ENCODE measurements at regions not wholly inside any gene's neighbourhood (a gene's known extent, or its start where the extent isn't known, plus 50 kb on each side); places are given as distances from the start of the nearest gene placed in this dataset.

GRCh38 chr2:129762386-129763189, 216.9 kb upstream of the RAB6C start:
- H3K4me1 ChIP-seq = no peaks in the 10 kb centered on the region
- TF ChIP-seq CTCF (IDR thresholded peaks at IDR 0.05) = no peak
- no peak for TF ChIP-seq POLR2A (IDR thresholded peaks at IDR 0.05)
- no peaks in the 10 kb centered on the region for H3K27me3 ChIP-seq
- 86 to 87% methylated on average over 8 of the region's 8 CpGs for WGBS, 2 donors
- DNase-seq = no peak
- no peaks in the 10 kb centered on the region for H3K9me3 ChIP-seq
- H3K36me3 ChIP-seq (ENCODE audit: low read depth, missing control alignments) = no peaks in the 10 kb centered on the region
- intact Hi-C loops (cut with DNase I; ENCODE audit: low total_unique reads) = no loop called here
- no peak overlapping the region for H3K4me3 ChIP-seq
- no peak overlapping the region for H3K27ac ChIP-seq

GRCh38 chr2:129763190-129763846, 216.1 kb upstream of the RAB6C start:
- 85 to 92% methylated on average over 3 to 10 of the region's 10 CpGs for WGBS, 2 donors

GRCh38 chr2:129763966-129764365, 215.5 kb upstream of the RAB6C start:
- 82 to 83% methylated on average over 5 of the region's 5 CpGs for WGBS, 2 donors

More at GRCh38 chr2:129763190-129763846, 216.1 kb upstream of the RAB6C start:
- intact Hi-C loops (cut with DNase I; ENCODE audit: low total_unique reads) = no loop called here
- Histone ChIP-seq H3K4me1 (no peaks in the 10 kb centered on the region), H3K36me3 (ENCODE audit: low read depth, missing control alignments) (no peaks in the 10 kb centered on the region), H3K27me3 (no peaks in the 10 kb centered on the region), H3K9me3 (no peaks in the 10 kb centered on the region), H3K4me3 (no peak overlapping the region), H3K27ac (no peak overlapping the region)
- TF ChIP-seq CTCF (IDR thresholded peaks at IDR 0.05) (no peak), POLR2A (IDR thresholded peaks at IDR 0.05) (no peak)
- DNase-seq = no peak

GRCh38 chr2:129764376-129765325, 214.8 kb upstream of the RAB6C start:
- Histone ChIP-seq H3K4me1 (no peaks in the 10 kb centered on the region), H3K27ac (no peak overlapping the region), H3K36me3 (ENCODE audit: low read depth, missing control alignments) (no peaks in the 10 kb centered on the region), H3K27me3 (no peaks in the 10 kb centered on the region), H3K9me3 (no peaks in the 10 kb centered on the region), H3K4me3 (no peak overlapping the region)
- intact Hi-C loops (cut with DNase I; ENCODE audit: low total_unique reads) = no loop called here
- no peak for TF ChIP-seq POLR2A (IDR thresholded peaks at IDR 0.05)
- TF ChIP-seq CTCF (IDR thresholded peaks at IDR 0.05) = no peak
- no peak for DNase-seq
- 79 to 94% methylated on average over 12 to 16 of the region's 16 CpGs for WGBS, 2 donors

More at GRCh38 chr2:129763966-129764365, 215.5 kb upstream of the RAB6C start:
- H3K27me3 ChIP-seq = no peaks in the 10 kb centered on the region
- no peaks in the 10 kb centered on the region for H3K4me1 ChIP-seq
- H3K4me3 ChIP-seq = no peak overlapping the region
- TF ChIP-seq POLR2A (IDR thresholded peaks at IDR 0.05) (no peak), CTCF (IDR thresholded peaks at IDR 0.05) (no peak)
- intact Hi-C loops (cut with DNase I; ENCODE audit: low total_unique reads) = no loop called here
- no peaks in the 10 kb centered on the region for H3K36me3 ChIP-seq (ENCODE audit: low read depth, missing control alignments)
- no peak overlapping the region for H3K27ac ChIP-seq
- no peak for DNase-seq
- H3K9me3 ChIP-seq = no peaks in the 10 kb centered on the region

Data from testis (tissue), 2 donors.